Prostate gland (tissue), 2 donors: ENCODE measurements at regions not wholly inside any gene's neighbourhood (a gene's known extent, or its start where the extent isn't known, plus 50 kb on each side); places are given as distances from the start of the nearest gene placed in this dataset.

Experiments
- POLR2A ChIP-seq: fragments of 450-650 bp; IDR thresholded peaks from one replicate; pipeline ENCODE4 v1.6.1; 2016; ENCODE audit warnings: antibody characterized with exemption, mild to moderate bottlenecking
- POLR2AphosphoS5 ChIP-seq: sonication (generic); formaldehyde crosslinking; IDR thresholded peaks from one replicate; pipeline ENCODE4 v1.6.1; 2017; ENCODE audit warnings: antibody characterized with exemption
- TF ChIP-seq, protein P1 (sequence below), 4 experiments: fragments of 200-600 bp in 2 of 4; fragments of 450-650 bp in 2 of 4; sonication (generic) in 2 of 4; IDR thresholded peaks; 1 replicate in 3 of 4; 2 replicates in 1 of 4; pipeline ENCODE4 v1.5.1; 2016 to 2019; ENCODE audit warnings: antibody characterized with exemption in 4 of 4, mild to moderate bottlenecking in 2 of 4, moderate library complexity in 2 of 4

DNA sequence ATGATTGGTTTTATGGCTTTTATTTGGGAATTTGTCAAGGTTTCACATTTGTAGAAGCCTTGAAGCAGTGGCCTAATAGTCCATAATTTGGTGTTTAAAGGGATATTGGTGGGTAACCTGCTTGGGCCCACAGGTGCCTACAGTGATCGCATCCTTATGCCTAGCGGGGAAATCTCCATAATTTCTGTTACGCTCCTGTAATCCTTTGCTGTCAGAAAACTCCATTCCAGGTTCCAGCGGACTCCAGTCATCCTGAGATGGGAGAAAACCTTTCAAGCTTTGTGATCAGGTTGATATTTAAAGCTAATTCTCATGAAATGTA, 257.0 kb upstream of the JADE1 start:
- no peak for TF ChIP-seq POLR2AphosphoS5
- TF ChIP-seq, protein P1, sequence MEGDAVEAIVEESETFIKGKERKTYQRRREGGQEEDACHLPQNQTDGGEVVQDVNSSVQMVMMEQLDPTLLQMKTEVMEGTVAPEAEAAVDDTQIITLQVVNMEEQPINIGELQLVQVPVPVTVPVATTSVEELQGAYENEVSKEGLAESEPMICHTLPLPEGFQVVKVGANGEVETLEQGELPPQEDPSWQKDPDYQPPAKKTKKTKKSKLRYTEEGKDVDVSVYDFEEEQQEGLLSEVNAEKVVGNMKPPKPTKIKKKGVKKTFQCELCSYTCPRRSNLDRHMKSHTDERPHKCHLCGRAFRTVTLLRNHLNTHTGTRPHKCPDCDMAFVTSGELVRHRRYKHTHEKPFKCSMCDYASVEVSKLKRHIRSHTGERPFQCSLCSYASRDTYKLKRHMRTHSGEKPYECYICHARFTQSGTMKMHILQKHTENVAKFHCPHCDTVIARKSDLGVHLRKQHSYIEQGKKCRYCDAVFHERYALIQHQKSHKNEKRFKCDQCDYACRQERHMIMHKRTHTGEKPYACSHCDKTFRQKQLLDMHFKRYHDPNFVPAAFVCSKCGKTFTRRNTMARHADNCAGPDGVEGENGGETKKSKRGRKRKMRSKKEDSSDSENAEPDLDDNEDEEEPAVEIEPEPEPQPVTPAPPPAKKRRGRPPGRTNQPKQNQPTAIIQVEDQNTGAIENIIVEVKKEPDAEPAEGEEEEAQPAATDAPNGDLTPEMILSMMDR (IDR thresholded peaks at IDR 0.05) = no peak
- TF ChIP-seq POLR2A = no peak
